ENCODE measurements at regions not wholly inside any gene's neighbourhood (a gene's known extent, or its start where the extent isn't known, plus 50 kb on each side); places are given as distances from the start of the nearest gene placed in this dataset.

GRCh38 chr11:112748713-112749543 lies 212.3 kb upstream of the NCAM1 start:
- TF ChIP-seq ZFX (IDR thresholded peaks at IDR 0.05; ENCODE audit: borderline replicate concordance) (no peak), CTCF (IDR thresholded peaks at IDR 0.05) (no peak)

GRCh38 chr11:112751329-112751728 lies 209.9 kb upstream of the NCAM1 start:
- no peak for TF ChIP-seq ZFX (IDR thresholded peaks at IDR 0.05; ENCODE audit: borderline replicate concordance)
- no peak for TF ChIP-seq CTCF (IDR thresholded peaks at IDR 0.05)
- no peak overlapping the region for H3K27ac ChIP-seq

More at GRCh38 chr11:112748713-112749543, 212.3 kb upstream of the NCAM1 start:
- H3K27ac ChIP-seq: no peak overlapping the region

GRCh38 chr11:112751772-112752171 lies 209.4 kb upstream of the NCAM1 start:
- H3K27ac ChIP-seq: no peak overlapping the region
- TF ChIP-seq CTCF (IDR thresholded peaks at IDR 0.05) (no peak), ZFX (IDR thresholded peaks at IDR 0.05; ENCODE audit: borderline replicate concordance) (no peak)

- H3K27ac ChIP-seq: no peak overlapping the region
- no peak for TF ChIP-seq CTCF (IDR thresholded peaks at IDR 0.05)
- TF ChIP-seq ZFX (IDR thresholded peaks at IDR 0.05; ENCODE audit: borderline replicate concordance): no peak
Observed at GRCh38 chr11:112752563-112752962, 208.7 kb upstream of the NCAM1 start.

GRCh38 chr11:112753706-112754105 lies 207.5 kb upstream of the NCAM1 start:
- TF ChIP-seq CTCF (IDR thresholded peaks at IDR 0.05) (no peak), ZFX (IDR thresholded peaks at IDR 0.05; ENCODE audit: borderline replicate concordance) (no peak)
- no peak overlapping the region for H3K27ac ChIP-seq

GRCh38 chr11:112759418-112759817 lies 201.8 kb upstream of the NCAM1 start:
- no peak overlapping the region for H3K27ac ChIP-seq
- TF ChIP-seq ZFX (IDR thresholded peaks at IDR 0.05; ENCODE audit: borderline replicate concordance): no peak
- no peak for TF ChIP-seq CTCF (IDR thresholded peaks at IDR 0.05)

- no peak overlapping the region for H3K27ac ChIP-seq
- TF ChIP-seq ZFX (IDR thresholded peaks at IDR 0.05; ENCODE audit: borderline replicate concordance) (no peak), CTCF (IDR thresholded peaks at IDR 0.05) (no peak)
Observed at GRCh38 chr11:112760396-112761059, 200.7 kb upstream of the NCAM1 start.
